Colonic mucosa (tissue), 4 donors: ENCODE measurements at regions not wholly inside any gene's neighbourhood (a gene's known extent, or its start where the extent isn't known, plus 50 kb on each side); places are given as distances from the start of the nearest gene placed in this dataset.

Experiments used
- DNase-seq: peaks from one replicate; pipeline ENCODE4 v3.0.0-alpha.2; 2020
- H3K27ac ChIP-seq: fragments of 200-600 bp; one replicate; pipeline ENCODE4 v1.8.0; 2021
- H3K27me3 ChIP-seq: fragments of 200-600 bp; one replicate; pipeline ENCODE4 v1.8.0; 2021
- H3K36me3 ChIP-seq: fragments of 200-600 bp; one replicate; pipeline ENCODE4 v1.8.0; 2021
- H3K4me1 ChIP-seq: fragments of 200-600 bp; one replicate; pipeline ENCODE4 v1.8.0; 2021; ENCODE audit warnings: mild to moderate bottlenecking
- H3K4me3 ChIP-seq: fragments of 200-600 bp; one replicate; pipeline ENCODE4 v1.8.0; 2021
- H3K9ac ChIP-seq, 2 donors: one replicate each; pipeline ENCODE4 v1.7.0; 2013; ENCODE audit warnings: control low read depth in 2 of 2, low read depth in 2 of 2, low read length in 2 of 2
- H3K9me3 ChIP-seq: fragments of 200-600 bp; one replicate; pipeline ENCODE4 v1.8.0; 2021
- CTCF ChIP-seq: fragments of 200-600 bp; IDR thresholded peaks from one replicate; pipeline ENCODE4 v1.8.0; 2022; ENCODE audit warnings: antibody characterized with exemption, mild to moderate bottlenecking
- intact Hi-C: fragments of 100-400 bp; cut with DNase I; formaldehyde crosslinking; loops from one replicate; pipeline ENCODE4 v1.14.1; 2022
- donor health status: healthy.
- donor health status: DM: no; HTN: no; CAD: no.
- donor health status: DM: no; HTN: no; CAD: no.

DNA sequence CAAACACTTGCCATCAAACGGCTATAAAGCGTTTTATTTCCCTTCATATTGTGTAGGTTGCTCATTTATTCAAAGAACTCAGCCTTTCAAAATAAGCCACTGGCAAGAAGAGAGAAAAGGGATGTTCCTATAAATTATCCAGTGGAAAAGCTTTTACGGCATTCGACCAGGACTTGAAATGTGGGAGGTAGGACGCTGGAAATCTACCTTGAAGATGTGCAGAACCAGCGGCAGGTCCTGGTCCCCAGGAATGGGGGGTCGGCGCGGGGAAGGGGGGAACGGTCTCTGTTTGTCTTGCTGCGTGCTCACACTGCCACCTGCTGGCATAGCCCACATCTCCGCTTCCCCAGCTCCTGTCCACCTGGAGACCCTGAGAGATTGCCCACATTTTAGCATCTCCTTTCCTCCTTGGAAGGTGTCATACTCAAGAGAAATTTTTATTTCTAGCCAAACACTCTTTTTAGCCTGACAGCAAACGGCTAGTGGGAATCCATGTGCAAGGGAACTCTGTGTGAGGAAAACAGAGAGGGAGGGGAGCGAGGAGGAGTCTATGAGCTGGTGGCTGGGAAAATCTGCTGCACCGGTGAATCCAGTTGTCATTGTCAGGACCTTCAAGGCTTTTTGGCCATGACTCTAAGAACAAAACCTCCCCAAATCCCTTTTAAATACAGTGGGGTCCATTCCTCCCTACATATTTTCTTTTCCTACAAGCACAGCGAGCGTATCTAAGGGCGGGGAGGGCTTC is 349.0 kb upstream of the PKDCC start:
- peak; percentile 43 for TF ChIP-seq CTCF
- Histone ChIP-seq H3K27ac (no peak overlapping the region), H3K9me3 (no peaks in the 10 kb centered on the region), H3K36me3 (no peaks in the 10 kb centered on the region), H3K4me3 (no peak overlapping the region), H3K9ac (no peak overlapping the region), H3K4me1 (no peaks in the 10 kb centered on the region), H3K27me3 (no peaks in the 10 kb centered on the region)
- DNase-seq = no peak
- intact Hi-C loops = no loop called here

GRCh38 chr2:41701231-41701630 is 346.6 kb upstream of the PKDCC start:
- H3K27me3 ChIP-seq = no peaks in the 10 kb centered on the region
- intact Hi-C loops = no loop called here
- H3K9me3 ChIP-seq = no peaks in the 10 kb centered on the region
- H3K4me1 ChIP-seq = no peaks in the 10 kb centered on the region
- no peak for DNase-seq
- no peak overlapping the region for H3K27ac ChIP-seq
- no peaks in the 10 kb centered on the region for H3K36me3 ChIP-seq
- no peak for TF ChIP-seq CTCF
- H3K4me3 ChIP-seq = no peak overlapping the region
- H3K9ac ChIP-seq = no peak overlapping the region

DNA sequence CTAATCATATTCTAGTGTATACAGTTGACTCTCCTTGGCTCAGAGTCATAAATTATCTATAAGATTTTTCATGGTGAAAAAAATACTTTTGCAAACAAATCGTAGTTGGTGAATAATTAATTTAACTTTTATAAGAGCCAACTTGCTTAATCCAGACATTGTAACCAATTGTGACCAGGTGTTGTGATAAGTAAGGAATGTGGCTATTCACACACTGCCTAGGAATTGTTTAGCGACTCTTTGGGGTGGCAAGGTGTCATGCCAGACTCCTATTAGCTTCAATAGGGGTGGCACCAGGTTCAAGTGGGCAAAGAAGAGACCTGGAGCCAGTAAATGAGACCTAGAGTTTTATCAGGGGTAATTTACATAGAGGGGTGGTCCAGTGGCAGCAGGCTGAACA is 344.7 kb upstream of the PKDCC start:
- intact Hi-C loops = no loop called here
- no peaks in the 10 kb centered on the region for H3K27me3 ChIP-seq
- no peak for DNase-seq
- no peaks in the 10 kb centered on the region for H3K36me3 ChIP-seq
- no peak for TF ChIP-seq CTCF
- no peak overlapping the region for H3K9ac ChIP-seq
- no peak overlapping the region for H3K4me3 ChIP-seq
- no peaks in the 10 kb centered on the region for H3K9me3 ChIP-seq
- no peak overlapping the region for H3K27ac ChIP-seq
- no peaks in the 10 kb centered on the region for H3K4me1 ChIP-seq

- Histone ChIP-seq H3K4me3 (no peak overlapping the region), H3K4me1 (no peaks in the 10 kb centered on the region), H3K27ac (no peak overlapping the region), H3K9ac (no peak overlapping the region), H3K36me3 (no peaks in the 10 kb centered on the region), H3K27me3 (no peaks in the 10 kb centered on the region), H3K9me3 (no peaks in the 10 kb centered on the region)
- no peak for DNase-seq
- intact Hi-C loops = no loop called here
- TF ChIP-seq CTCF = no peak
Observed at GRCh38 chr2:41705634-41706033, 342.2 kb upstream of the PKDCC start.

DNA sequence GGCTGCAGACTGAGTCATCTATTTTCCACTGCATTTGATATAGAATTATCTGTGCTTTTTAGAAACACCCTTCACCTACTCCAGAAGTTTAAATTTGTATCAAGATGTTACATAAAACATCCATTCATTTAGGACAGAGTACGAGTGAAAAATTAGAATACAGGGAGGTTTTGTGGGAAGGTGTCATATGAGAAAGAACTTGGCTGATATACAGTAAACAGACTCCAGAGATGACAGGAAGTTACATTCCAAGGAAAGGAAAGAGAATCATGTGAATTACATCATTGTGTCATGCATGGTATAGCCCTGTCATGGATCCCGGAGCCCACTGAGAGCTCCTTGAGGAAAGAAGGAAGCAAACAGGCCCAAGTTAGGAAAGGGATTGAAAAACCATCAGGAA is 341.5 kb upstream of the PKDCC start:
- intact Hi-C loops = no loop called here
- Histone ChIP-seq H3K9me3 (no peaks in the 10 kb centered on the region), H3K27me3 (no peaks in the 10 kb centered on the region), H3K4me3 (no peak overlapping the region), H3K27ac (no peak overlapping the region), H3K9ac (no peak overlapping the region), H3K36me3 (no peaks in the 10 kb centered on the region), H3K4me1 (no peaks in the 10 kb centered on the region)
- DNase-seq = no peak
- no peak for TF ChIP-seq CTCF
